GM19239 (cell line): ENCODE measurements at regions not wholly inside any gene's neighbourhood (a gene's known extent, or its start where the extent isn't known, plus 50 kb on each side); places are given as distances from the start of the nearest gene placed in this dataset.
A peak's percentile ranks its signal among the peaks of the same experiment; 100 is the strongest.
"Not testable (repeated sequence)": the region's sequence is repeated elsewhere in the genome, so short reads cannot be mapped to it uniquely, and the experiment has no call there.

ENCODE experiments used
- DNase-seq: peaks from one replicate; pipeline ENCODE4 v3.0.0; 2011; ENCODE audit warnings: low spot score; ENCODE audit not compliant: insufficient read length
- FAIRE-seq: peaks from 2 replicates; lab custom pipeline; 2011; peaks lifted over from hg19 to GRCh38; lab: Jason Lieb, UNC

GRCh38 chr1:21385022-21385421 lies 54.9 kb upstream of the NBPF3 start:
- no peak for FAIRE-seq
- DNase-seq = no peak

GRCh38 chr1:21384620-21385019 lies 55.3 kb upstream of the NBPF3 start:
- peak; percentile 51 for FAIRE-seq
- no peak for DNase-seq

GRCh38 chr1:21383785-21384401 lies 56.0 kb upstream of the NBPF3 start:
- no peak for DNase-seq
- no peak for FAIRE-seq

- DNase-seq (no peak), FAIRE-seq (no peak)
Observed at GRCh38 chr1:21381354-21381753, 58.6 kb upstream of the NBPF3 start.

GRCh38 chr1:21380147-21380546 lies 59.8 kb upstream of the NBPF3 start:
- FAIRE-seq, DNase-seq: not testable (repeated sequence)

- no peak for FAIRE-seq
- DNase-seq = no peak
Observed at GRCh38 chr1:21379571-21379970, 60.4 kb upstream of the NBPF3 start.

- no peak for FAIRE-seq
- no peak for DNase-seq
Observed at GRCh38 chr1:21378705-21379494, 61.0 kb upstream of the NBPF3 start.

- DNase-seq (no peak), FAIRE-seq (no peak)
Observed at GRCh38 chr1:21372383-21372782, 67.6 kb upstream of the NBPF3 start.

- no peak for DNase-seq
- FAIRE-seq = no peak
Observed at GRCh38 chr1:21369905-21370304, 70.0 kb upstream of the NBPF3 start.

- FAIRE-seq (peak; percentile 89), DNase-seq (no peak)
Observed at GRCh38 chr1:21368515-21369289, 71.2 kb upstream of the NBPF3 start.

- not testable (repeated sequence) for FAIRE-seq, DNase-seq
Observed at GRCh38 chr1:21367973-21368514, 71.9 kb upstream of the NBPF3 start.

GRCh38 chr1:21366288-21366687 lies 73.6 kb upstream of the NBPF3 start:
- FAIRE-seq = no peak
- no peak for DNase-seq

GRCh38 chr1:21365036-21365435 lies 74.8 kb upstream of the ECE1 start:
- FAIRE-seq (no peak), DNase-seq (no peak)

GRCh38 chr1:21362096-21362495 lies 71.8 kb upstream of the ECE1 start:
- DNase-seq (no peak), FAIRE-seq (no peak)

- DNase-seq = no peak
- no peak for FAIRE-seq
Observed at GRCh38 chr1:21361506-21361905, 71.2 kb upstream of the ECE1 start.

GRCh38 chr1:21357161-21357560 lies 66.9 kb upstream of the ECE1 start:
- no peak for FAIRE-seq
- no peak for DNase-seq

- DNase-seq (no peak), FAIRE-seq (no peak)
Observed at GRCh38 chr1:21355956-21356355, 65.7 kb upstream of the ECE1 start.

- DNase-seq = no peak
- FAIRE-seq = no peak
Observed at GRCh38 chr1:21352586-21352985, 62.3 kb upstream of the ECE1 start.

GRCh38 chr1:21351901-21352300 lies 61.6 kb upstream of the ECE1 start:
- FAIRE-seq (no peak), DNase-seq (no peak)

GRCh38 chr1:21350202-21350885 lies 60.1 kb upstream of the ECE1 start:
- DNase-seq (no peak), FAIRE-seq (no peak)
